Jurkat, Clone E6-1 (cell line): ENCODE measurements at regions not wholly inside any gene's neighbourhood (a gene's known extent, or its start where the extent isn't known, plus 50 kb on each side); places are given as distances from the start of the nearest gene placed in this dataset.
"Not testable (repeated sequence)": the region's sequence is repeated elsewhere in the genome, so short reads cannot be mapped to it uniquely, and the experiment has no call there.

Source experiments
- DNase-seq: peaks from one replicate; pipeline ENCODE4 v3.0.0-alpha.2; 2011; ENCODE audit warnings: low read depth, low spot score
- H3K4me3 ChIP-seq: 2 replicates; pipeline ENCODE4 v1.5.1; 2011; ENCODE audit warnings: mild to moderate bottlenecking, low read length, control low read depth, moderate library complexity

GRCh38 chr1:104592926-104593325 lies 843.2 kb downstream of the AMY1C start:
- no peak for DNase-seq
- H3K4me3 ChIP-seq = no peak overlapping the region

GRCh38 chr1:104593413-104594187 lies 843.9 kb downstream of the AMY1C start:
- no peak overlapping the region for H3K4me3 ChIP-seq
- DNase-seq = no peak

- no peak for DNase-seq
- H3K4me3 ChIP-seq = no peak overlapping the region
Observed at GRCh38 chr1:104617474-104617873, 867.8 kb downstream of the AMY1C start.

GRCh38 chr1:104621221-104621620 lies 871.5 kb downstream of the AMY1C start:
- no peak for DNase-seq
- no peak overlapping the region for H3K4me3 ChIP-seq

- H3K4me3 ChIP-seq = no peak overlapping the region
- DNase-seq = no peak
Observed at GRCh38 chr1:104624538-104624937, 874.8 kb downstream of the AMY1C start.

- no peak for DNase-seq
- no peak overlapping the region for H3K4me3 ChIP-seq
Observed at GRCh38 chr1:104629589-104629988, 879.9 kb downstream of the AMY1C start.

GRCh38 chr1:104630567-104631149 lies 881.0 kb downstream of the AMY1C start:
- DNase-seq = no peak
- no peak overlapping the region for H3K4me3 ChIP-seq

GRCh38 chr1:104636581-104636980 lies 886.9 kb downstream of the AMY1C start:
- H3K4me3 ChIP-seq = no peak overlapping the region
- DNase-seq = no peak

GRCh38 chr1:104646233-104646632 lies 896.5 kb downstream of the AMY1C start:
- H3K4me3 ChIP-seq = no peak overlapping the region

GRCh38 chr1:104648269-104648691 lies 898.6 kb downstream of the AMY1C start:
- H3K4me3 ChIP-seq = no peak overlapping the region
- peak; percentile 20 for DNase-seq

More at GRCh38 chr1:104646233-104646632, 896.5 kb downstream of the AMY1C start:
- DNase-seq = no peak

GRCh38 chr1:104664374-104664773 lies 914.7 kb downstream of the AMY1C start:
- H3K4me3 ChIP-seq = not testable (repeated sequence)

GRCh38 chr1:104665300-104665699 lies 915.6 kb downstream of the AMY1C start:
- DNase-seq = no peak
- no peak overlapping the region for H3K4me3 ChIP-seq

More at GRCh38 chr1:104664374-104664773, 914.7 kb downstream of the AMY1C start:
- DNase-seq = not testable (repeated sequence)

- no peak overlapping the region for H3K4me3 ChIP-seq
- no peak for DNase-seq
Observed at GRCh38 chr1:104671684-104672353, 922.1 kb downstream of the AMY1C start.

- no peak for DNase-seq
- H3K4me3 ChIP-seq = no peak overlapping the region
Observed at GRCh38 chr1:104699433-104699832, 949.7 kb downstream of the AMY1C start.

- no peak for DNase-seq
- no peak overlapping the region for H3K4me3 ChIP-seq
Observed at GRCh38 chr1:104702731-104703130, 953.0 kb downstream of the AMY1C start.

- H3K4me3 ChIP-seq = no peak overlapping the region
- DNase-seq = peak; percentile 31
Observed at GRCh38 chr1:104706631-104707147, 957.0 kb downstream of the AMY1C start.

- DNase-seq = no peak
- no peak overlapping the region for H3K4me3 ChIP-seq
Observed at GRCh38 chr1:104718752-104719151, 969.1 kb downstream of the AMY1C start.

- no peak overlapping the region for H3K4me3 ChIP-seq
- no peak for DNase-seq
Observed at GRCh38 chr1:104720741-104721140, 971.0 kb downstream of the AMY1C start.

GRCh38 chr1:104726917-104727316 lies 977.2 kb downstream of the AMY1C start:
- H3K4me3 ChIP-seq = no peak overlapping the region
- DNase-seq = no peak

- no peak for DNase-seq
- no peak overlapping the region for H3K4me3 ChIP-seq
Observed at GRCh38 chr1:104733866-104734265, 984.2 kb downstream of the AMY1C start.
